IPS DF 19.7 (cell line): ENCODE measurements at regions not wholly inside any gene's neighbourhood (a gene's known extent, or its start where the extent isn't known, plus 50 kb on each side); places are given as distances from the start of the nearest gene placed in this dataset.
"Not testable (repeated sequence)": the region's sequence is repeated elsewhere in the genome, so short reads cannot be mapped to it uniquely, and the experiment has no call there.

Experiments
- DNase-seq: peaks from one replicate; pipeline ENCODE4 v3.0.0-alpha.2; 2013; ENCODE audit warnings: low read depth, low spot score

DNA sequence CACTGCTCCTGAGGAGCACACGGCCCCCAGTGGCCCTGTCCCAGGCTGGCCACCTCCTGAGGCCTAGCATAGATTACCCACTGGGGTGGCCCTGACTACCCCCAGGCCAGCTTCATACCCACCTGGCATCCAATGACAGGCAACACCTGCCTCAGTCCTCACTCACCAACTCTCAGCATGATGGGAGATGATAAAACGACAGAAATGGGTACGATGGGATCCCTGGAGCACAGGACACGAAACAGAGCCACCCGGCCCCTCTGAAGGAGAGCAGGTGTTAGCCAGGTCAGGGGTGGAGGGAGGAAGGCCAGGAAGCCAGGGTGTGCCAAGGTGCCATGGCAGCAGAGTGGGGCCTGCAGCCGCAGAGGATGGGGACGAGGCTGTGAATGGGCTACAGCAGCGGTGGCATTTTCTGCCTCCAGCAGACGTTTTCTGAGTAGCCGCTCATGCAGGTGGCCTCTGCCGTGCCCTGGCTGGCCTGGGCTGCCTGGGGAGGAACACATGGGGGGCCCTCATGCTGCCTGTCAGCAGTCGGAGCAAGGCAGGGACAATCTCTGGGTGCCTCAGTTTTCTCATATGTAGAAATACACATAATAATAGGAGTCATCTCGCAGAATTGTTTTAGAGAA is 50.2 kb upstream of the FGF3 start:
- DNase-seq: no peak

DNA sequence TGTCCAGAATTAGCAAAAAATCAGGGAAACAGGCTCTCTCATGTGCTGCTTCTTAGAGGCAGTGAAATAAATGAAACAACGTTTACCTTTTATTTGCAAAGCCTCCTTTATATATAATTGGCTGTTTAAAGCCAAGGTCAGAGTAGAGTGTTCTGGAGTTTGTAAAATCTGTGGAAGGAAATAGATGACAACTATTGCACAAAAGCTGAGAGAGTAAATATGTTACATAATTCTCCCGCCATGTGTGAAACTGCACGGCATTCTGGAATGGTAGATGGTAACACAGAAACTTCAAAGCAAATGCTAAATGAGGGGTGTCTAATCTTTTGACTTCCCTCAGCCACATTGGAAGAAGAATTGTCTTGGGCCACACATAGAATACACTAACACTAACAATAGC is 51.5 kb upstream of the FGF3 start:
- no peak for DNase-seq

DNA sequence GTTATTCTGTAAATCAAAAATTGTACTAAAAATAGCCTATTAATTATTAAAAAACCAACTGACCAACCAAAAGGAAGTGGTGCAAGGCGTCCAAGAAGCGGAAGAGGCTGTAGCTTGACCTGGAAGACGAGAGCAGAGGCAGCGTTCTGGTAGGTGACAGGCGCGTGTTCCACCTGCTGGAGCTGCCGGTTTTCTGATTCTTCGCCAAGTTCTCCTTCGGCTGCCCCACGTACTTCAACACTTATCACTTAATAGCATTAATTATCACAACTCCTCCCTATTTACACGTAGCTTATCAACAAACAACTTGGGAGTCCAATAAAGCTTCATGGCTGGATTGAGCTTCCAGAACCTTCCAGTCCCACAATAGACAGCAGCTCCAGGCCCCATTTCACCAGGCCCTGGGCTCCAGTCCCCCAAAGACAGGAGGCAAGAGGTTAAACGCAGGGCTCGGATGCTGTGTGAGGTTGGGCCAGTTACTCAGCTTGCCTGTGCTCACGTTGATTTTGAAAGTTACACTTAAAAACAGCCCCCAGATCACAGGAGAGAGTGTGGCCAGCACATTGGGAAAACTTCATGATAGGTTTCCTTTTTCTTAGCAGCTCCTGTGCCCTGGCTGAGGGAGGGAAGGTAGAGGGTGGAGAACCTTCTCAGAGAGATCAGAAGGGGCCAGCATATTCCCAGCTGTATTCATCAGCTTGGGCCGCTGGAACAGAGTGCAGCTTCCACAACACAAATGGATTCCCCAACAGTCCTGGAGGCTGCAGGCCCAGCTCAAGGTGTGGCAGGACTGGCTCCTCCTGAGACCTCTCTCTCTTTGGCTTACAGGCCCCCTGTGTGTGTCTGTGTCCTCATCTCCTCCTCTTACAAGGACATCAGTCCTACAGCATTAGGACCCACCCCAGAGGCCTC is 54.2 kb upstream of the FGF3 start:
- no peak for DNase-seq

DNA sequence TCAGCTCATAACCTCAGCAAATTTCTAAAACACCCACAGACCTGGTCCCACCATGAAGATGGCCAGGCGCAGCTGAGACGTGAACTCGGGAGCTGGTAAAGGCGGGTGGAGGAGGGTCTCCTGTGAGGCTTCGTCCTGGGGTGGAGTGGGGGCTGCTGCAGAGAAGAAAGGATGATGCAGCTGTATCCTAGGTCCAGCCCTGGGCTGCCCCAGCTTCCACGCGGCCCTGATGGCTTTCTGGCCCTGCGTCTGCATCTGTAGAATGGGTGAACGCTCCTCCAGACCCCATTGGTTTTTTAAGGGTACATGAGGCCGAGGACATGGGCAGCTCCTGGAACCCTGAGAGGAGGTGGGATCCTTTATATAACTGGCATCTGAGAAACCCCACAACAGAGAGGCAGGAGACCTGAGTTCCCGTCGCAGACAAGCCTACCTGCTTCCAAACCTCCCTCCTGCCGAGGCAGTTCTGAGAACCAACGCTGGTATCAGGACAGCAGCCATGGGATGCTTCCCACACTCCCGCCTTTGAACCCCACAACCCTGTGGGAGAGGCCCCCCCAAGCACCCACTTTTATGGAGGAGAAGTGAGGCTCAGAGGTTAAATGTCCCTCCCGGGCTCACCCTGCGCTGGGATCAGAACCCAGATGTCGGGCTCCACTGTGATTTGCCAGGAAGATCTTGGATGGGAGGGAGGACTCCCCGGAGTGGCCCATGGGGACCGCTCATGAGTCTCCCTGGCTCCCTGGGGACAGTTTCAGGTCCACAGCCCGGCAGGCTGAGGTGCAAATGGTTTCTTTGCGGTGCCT is 55.2 kb upstream of the FGF3 start:
- DNase-seq: no peak

DNA sequence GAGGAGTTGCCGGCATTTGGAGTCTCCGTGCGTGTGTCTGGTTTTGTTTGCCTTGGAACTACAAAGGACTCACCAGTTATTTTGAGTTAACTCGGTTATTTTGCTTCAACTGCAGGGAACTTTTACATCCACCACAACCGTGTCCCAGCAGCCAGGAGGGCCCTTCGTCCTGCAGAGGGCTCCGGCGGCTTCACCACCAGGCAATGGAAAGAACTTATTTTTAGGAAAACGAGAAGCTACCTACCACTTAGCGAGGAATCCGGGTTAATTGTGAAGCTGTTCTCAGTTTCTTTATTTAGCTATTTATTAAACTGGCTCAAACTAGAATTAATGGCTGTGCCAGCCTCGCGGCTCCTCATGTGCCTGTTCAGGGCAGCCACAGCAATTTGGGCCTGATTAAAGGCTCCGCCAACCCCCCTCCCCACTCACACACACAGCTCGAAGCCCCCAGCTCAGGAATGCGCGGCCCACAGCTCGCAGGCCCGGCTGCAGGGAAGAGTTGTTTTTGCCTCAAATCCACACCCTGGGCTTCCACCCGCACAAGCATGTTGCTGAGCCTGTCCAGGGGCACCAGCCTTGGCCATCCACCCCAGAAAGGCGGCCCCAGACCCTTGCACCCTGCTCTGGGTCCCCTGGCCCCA is 55.9 kb upstream of the FGF3 start:
- DNase-seq: no peak

DNA sequence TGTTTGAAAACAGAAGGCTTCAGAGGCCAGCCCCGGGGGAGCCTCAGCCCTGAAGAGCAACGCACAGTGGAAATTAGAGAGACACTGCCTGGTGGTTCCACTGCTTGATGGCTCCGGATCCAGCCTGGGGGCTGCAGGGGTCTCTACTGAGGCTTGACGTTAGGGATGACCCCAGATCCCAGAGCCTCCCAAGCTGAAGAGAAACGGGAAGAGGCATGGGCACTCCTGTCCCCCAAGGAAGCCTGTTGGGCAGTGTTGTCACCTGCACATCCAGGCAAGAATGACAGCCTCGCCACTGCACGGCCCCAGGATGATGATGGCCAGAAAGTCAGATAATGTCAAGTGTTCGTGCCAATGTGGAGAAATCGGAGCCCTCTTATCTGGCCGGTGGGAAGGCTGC is 56.8 kb upstream of the FGF3 start:
- DNase-seq: no peak

DNA sequence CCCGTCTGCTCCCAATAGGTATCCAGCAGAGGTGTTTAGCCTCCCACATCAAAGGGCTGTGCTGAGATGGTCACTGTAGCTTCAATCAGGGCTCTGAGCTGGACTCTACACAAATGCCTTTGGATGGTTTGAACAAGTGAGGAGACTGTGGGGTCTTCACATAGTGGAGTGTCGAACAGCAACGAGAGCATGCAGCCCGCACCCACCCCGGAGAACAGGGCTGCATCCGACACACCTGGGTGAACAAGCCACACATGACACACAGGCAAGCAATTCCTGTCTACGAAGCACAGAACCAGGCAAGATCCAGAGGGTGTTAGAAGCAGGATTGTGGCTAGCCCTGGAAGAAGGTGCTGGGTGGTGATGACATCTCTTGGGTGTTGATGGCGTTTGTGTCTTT is 58.0 kb upstream of the FGF3 start:
- no peak for DNase-seq

DNA sequence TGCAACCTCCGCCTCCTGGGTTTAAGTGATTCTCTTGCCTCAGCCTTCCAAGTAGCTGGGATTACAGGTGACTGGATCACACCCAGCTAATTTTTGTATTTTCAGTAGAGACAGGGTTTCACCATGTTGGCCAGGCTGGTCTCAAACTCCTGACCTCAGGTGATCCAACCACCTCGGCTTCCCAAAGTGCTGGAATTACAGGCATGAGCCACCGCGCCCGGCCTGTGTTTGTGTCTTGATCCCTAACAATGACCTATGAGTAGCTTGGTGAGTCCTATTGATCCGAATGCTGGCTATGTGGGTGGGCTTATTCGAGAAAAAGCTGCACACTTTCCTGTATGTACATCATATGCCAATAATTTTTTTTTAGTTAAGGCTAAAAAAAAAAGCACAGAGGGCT is 58.5 kb upstream of the FGF3 start:
- DNase-seq: not testable (repeated sequence)

DNA sequence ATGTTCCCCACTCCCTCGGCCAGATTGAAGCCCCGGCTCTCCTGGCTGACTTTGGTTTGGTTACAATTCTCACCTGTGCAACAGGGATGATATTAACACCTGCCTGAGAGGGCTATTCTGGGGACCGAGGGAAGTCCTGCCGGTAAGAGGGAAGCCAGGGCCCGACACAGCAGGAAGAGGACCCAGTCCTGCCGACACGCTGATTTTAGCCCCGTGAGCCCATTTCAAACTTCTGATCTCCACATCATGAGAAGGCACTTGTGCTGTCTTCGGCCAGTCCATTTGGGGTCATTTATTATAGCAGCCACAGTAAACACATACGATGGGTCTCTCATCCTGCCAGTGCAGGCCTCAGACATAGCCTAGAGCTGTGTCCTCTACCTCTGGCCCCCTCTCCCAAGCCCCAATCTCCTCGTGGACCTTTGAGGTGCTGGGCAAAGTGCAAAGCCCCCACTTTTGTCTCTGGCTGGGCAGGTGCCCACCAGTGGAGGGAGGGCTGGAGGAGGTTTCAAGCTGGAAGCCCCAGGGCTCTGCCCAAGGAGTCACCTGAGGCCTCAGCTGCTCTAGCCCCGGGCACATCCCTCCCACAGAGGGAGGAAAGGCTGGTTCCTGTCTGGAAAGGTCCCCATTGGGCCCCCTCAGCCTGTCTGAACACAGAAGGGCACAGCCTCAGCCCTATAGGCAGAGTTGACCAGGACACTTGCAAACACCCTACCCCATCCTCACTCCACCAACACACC is 59.1 kb upstream of the FGF3 start:
- no peak for DNase-seq

DNA sequence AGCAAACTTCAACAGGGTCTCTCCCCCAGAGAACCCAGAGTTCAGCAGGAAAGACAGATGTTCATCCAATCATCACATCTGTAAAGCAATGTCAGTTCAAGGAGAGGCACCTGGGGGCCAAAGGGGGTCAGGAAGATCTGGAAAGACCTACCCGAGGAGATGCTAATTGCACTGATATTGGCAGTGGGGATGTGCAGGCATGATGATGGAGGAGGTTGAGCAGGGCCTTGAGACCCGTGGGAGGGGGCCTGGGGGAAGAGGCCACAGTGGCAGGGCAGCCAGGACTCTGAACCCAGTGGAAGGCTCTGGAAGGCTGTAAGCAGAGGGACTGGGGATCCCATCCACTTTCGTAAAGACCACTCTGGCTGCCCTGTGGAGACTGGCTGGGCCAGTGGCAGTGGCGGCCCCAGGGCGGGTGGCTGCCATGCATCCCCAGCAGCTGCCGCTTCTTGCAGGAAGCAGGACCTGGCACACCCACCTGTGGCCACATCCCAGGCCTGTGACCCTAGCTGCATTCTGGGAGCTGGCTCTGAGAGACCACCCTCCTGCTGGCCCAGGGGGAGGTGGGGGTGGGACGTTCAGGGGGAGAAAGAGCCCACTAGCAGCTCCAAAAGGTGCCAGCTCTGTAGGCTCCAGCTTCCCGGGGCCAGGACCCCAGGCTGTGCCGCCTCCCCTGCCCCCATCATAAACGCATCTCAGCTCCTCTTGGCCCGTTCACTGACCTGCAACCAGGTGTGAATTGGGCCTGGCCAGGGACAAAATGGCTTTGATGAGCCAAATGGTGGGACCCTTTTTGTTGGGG is 59.9 kb upstream of the FGF3 start:
- no peak for DNase-seq

DNA sequence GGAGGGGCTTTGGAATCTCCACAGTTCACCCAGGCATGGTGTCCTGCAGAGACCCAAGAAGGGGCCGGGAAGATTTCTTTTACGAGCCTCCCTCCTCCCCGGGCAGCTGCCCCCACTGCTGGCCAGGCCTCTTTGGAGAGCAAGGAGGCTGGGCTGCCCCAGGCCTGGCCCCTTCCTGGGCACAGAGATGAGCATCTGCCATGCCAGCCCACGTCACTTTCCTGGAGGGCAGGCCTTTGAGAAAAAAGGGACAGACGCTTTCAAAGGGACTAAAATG is 60.5 kb upstream of the FGF3 start:
- DNase-seq: no peak

DNA sequence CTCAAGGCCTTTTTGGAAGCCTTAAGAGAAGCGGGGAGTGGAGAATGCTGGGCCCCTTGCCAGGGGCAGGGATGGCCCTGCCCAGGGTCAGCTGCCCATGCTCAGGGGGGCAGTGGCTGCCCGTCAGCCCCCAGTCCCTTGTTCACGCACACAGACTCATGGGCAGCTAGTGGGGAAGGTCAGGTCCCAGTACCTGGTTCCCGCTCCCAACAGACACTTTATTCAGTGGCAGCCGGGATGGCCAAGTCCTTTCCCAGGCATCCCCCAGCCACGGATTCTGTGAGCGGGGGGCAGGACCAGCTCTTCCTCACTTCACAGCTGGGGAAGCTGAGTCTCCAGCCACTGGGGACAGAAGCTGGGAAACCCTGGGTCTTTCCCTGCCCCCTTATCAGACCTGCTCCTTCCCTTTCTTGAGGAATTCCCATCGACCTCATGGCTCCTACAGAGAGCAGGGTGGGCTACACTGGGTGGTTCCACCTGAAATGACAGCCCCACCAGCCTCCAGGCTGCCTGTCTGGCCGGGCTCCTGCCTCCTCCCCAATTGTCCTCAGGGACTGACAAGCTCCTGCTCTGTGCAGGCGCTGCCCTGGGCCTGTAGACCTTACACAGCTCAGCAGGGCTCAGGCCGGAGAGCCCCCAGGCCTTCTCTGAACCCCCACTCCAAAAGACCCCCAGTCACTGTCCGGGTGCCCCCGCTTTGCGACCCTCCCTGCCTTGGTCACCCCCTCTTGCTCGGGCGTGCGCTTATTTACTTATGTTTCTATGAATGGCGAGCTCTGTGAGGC is 61.0 kb upstream of the FGF3 start:
- no peak for DNase-seq

DNA sequence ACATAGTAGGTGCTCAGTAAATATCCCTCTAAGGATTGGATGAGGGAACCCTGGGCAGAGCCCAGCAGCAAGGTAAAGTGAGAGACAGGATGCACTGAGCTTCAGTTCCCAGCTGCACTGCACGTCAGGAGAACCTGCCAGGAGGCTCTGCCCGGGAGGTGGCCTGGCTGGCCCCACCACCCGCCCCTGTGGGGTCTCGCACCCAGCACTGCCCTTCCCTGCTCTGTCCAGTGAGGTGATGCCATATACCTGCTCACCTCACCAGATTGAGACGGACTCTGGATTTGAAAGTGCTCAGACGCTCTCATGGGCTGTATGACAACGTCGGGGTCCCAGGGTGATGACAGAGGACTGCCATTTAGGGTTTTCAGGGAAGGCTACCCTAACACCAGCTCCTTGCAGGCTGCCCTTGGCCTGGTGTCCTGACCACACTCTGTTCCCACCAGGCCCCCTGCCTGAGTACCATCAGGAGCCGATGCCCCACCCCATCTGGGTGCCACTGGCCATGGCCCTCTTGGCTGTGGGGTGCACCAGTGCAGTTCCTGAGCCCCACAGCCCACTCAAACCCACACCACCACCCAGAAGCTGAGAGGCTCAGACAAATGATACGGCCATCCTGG is 61.7 kb upstream of the FGF3 start:
- DNase-seq: no peak

DNA sequence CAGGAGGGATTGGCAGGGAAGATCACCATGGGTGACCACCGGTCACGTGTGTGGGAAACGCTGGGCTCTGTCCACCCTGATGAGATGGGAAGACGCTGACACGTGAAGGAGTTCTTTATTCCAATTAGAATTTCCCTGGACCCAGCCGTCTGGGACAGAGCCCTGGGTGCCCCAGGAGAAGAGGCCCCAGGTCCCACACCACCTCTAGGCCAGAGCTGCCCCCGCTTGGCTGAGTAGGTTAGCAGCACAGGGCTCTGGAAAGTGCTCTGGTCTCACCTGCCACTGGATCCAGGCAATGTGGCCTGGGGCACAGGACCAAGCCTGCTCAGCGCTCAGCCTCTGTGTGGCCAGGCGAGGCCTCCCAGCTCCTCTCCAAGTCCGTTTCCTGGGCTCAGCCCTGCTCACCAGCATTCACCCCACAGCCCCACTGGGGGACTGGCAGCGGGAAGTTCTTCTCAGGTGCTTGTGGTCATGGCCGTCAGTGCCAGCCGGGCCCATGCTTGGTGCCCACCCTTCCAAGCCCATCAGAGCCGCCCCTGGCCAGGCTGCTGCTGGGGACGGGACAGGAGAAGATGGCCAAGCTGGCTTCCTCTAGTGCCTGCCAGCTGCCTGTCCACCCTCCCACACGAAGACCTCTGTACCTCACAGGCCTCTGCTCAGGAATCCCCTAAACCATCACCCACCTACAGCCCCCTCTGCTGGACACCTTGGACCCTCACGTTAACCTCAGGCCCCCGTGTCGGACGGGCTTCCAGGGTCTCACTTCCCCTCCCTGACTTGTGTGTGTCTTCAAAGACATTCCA is 62.5 kb upstream of the FGF3 start:
- no peak for DNase-seq

DNA sequence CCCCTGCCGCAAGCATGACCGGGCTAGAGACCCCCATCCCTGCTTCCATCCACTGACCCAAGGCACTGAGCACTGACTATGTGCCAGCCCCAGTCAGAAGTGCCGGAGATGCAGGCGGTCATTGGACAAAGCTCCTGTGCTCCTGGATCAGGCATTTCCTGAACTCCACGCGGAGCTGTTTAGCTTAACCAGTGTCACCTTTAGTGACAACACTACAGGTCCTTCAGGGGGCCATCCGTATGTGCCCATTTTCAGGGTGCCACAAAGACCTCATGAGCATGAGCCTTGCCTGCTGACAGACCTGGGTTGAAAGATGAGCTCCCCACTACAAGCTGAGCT is 63.0 kb upstream of the FGF3 start:
- DNase-seq: no peak

DNA sequence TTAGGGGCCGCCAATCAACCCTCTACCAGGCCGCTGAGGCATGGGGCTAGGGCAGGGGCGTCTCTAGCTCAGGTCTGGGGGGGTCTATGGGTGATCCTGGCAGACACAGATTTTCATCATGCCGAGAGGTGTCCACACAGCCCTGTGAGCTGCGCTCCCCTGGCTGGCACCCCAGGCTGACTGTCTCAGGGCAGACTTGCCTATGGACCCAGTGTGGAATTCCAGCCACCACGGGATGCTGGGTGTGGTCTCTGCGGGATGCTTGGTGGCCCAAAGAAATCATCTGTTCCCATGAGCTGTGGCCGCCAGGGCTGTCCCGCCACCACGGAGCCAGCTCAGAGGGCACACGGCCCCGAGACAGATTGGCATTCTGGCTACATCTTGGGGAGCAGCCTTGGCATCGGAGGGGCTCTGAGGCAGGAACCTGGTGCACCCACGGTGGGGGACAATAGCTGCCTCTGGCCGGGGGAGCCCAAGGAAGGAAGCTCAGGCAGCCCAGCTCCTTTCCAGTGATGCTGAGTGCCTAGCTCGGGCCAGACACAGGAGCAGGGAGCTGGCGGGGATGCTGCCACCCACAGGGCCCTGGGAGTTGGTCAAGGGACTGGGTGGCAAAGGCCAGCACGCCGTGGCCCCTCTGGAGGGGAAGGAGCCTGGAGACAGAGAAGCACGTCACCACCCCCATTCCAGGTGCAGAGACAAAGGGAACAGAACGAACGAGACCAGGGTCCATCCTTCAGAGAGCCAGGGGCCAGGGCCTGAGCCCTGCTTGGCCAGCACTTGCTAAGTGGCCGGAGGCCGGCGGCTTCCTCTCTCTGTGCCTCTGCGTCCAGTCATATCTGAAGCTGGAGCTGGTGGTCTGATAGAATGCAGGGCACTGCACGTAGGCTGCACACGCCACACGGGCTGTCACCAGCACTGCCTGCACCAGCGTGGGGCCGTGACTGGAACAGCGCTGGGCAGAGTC is 64.4 kb upstream of the FGF3 start:
- DNase-seq: no peak

DNA sequence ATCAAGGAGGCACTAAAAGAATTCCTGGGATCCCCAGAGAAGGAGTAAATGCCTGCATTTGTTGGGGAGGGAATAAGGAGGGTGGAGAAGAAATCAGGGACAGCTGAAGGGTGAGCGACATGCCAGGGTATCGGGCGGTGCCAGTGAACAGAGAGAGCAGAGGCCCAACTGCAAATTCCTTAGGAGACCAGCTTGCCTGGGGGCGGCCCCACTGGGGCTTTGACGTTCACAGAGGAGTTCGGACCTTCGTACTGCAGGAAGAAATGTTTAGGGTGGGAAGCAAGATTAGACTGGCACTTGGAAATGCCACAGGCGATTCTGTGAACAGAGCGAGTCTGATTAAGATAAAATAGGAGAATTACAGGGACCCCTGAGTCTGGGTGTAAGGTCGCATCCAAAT is 65.1 kb upstream of the FGF3 start:
- DNase-seq: no peak

DNA sequence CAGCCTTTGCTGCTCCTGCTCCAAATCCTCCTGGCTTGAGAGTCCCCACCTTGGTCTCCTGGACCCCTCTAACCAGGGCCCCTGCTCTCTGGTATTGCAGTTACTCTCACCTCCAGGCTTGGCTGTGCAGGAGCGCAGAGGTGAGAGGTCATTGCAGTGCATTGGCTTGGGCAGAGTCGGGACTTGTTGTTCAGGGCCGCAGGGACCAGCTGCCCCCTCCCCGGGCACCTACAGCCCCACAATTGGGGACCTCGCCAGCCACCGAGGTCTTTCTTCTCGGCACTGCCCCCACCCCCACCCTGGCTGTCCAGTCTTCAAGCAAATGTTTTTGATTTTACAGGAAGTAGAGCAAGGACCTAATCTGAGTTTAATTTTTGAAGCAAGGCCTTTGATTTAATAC is 65.5 kb upstream of the FGF3 start:
- no peak for DNase-seq
